ENCODE measurements at regions not wholly inside any gene's neighbourhood (a gene's known extent, or its start where the extent isn't known, plus 50 kb on each side); places are given as distances from the start of the nearest gene placed in this dataset.

DNA sequence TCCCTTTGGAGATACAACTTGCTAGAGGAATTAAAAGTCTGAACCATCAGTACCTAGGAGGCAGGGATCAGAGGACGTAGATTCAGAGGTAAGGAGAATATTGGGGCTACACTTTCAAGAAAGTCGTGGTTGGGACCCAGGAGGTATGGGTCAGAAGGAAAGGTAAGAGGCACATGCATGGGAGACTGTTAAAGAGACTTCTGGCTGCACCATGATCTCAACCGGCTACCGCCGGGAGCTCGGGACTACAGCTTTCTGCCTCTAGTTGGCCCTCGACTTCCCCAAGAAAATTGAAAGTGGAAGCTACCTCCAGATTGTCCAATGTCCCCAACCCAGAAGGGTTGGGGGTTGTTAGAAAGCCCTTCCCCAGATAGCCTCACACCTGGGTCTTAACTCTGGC lies 355.7 kb upstream of the TMPRSS15 start:
- Histone ChIP-seq H3K36me3 (no peaks in the 10 kb centered on the region), H3K27ac (no peak overlapping the region), H3K9me3 (peaks cover 0 to 29% (median 0%) of the 10 kb centered on the region in 8 donors), H3K4me3 (no peak overlapping the region), H3K4me1 (no peaks in the 10 kb centered on the region), H3K27me3 (replicated peaks in 1 of 7) (no peaks in the 10 kb centered on the region)
- intact Hi-C loops (cut with DNase I; ENCODE audit: low total_unique reads): no loop called here
- WGBS, 5 donors: 79 to 85% (median 81%) methylated on average over 7 of the region's 7 CpGs
- DNase-seq: no peak
- TF ChIP-seq POLR2AphosphoS5 (IDR thresholded peaks at IDR 0.05): no peak
- TF ChIP-seq, protein P1, sequence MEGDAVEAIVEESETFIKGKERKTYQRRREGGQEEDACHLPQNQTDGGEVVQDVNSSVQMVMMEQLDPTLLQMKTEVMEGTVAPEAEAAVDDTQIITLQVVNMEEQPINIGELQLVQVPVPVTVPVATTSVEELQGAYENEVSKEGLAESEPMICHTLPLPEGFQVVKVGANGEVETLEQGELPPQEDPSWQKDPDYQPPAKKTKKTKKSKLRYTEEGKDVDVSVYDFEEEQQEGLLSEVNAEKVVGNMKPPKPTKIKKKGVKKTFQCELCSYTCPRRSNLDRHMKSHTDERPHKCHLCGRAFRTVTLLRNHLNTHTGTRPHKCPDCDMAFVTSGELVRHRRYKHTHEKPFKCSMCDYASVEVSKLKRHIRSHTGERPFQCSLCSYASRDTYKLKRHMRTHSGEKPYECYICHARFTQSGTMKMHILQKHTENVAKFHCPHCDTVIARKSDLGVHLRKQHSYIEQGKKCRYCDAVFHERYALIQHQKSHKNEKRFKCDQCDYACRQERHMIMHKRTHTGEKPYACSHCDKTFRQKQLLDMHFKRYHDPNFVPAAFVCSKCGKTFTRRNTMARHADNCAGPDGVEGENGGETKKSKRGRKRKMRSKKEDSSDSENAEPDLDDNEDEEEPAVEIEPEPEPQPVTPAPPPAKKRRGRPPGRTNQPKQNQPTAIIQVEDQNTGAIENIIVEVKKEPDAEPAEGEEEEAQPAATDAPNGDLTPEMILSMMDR (IDR thresholded peaks at IDR 0.05 in 8 of 11, conservative IDR thresholded peaks at IDR 0.05 in 3 of 11): no peak
- TF ChIP-seq POLR2A (IDR thresholded peaks at IDR 0.05): no peak

DNA sequence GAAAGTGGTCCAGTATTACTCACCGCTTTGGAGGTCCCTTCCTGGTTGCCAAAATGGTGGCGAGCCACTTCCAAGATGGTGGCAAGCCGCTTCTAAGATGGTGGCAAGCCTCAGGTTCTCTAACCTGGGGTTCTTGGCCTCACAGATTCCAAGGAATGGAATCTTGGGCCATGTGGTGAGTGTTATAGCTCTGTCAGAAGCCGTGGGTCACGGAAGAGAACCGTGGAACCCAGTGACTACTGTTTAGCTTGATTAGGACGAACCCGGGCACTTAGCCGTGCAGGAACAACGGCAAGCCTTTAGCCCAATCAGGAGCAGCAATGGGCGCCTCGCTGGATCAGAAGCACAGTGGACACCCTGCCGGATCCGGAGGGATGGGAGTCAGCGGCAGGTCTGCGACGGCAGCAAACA lies 356.2 kb upstream of the TMPRSS15 start:
- H3K36me3 ChIP-seq: no peaks in the 10 kb centered on the region
- H3K4me3 ChIP-seq: no peak overlapping the region
- TF ChIP-seq POLR2AphosphoS5 (IDR thresholded peaks at IDR 0.05) (no peak), POLR2A (IDR thresholded peaks at IDR 0.05) (no peak)
- TF ChIP-seq, protein P1 (IDR thresholded peaks at IDR 0.05 in 8 of 11, conservative IDR thresholded peaks at IDR 0.05 in 3 of 11): no peak
- H3K4me1 ChIP-seq: no peaks in the 10 kb centered on the region
- no peak overlapping the region for H3K27ac ChIP-seq
- DNase-seq: no peak
- 88 to 94% (median 92%) methylated on average over 17 of the region's 17 CpGs for WGBS, 5 donors
- peaks cover 0 to 24% (median 0%) of the 10 kb centered on the region in 8 donors for H3K9me3 ChIP-seq
- no peaks in the 10 kb centered on the region for H3K27me3 ChIP-seq (replicated peaks in 1 of 7)
- intact Hi-C loops (cut with DNase I; ENCODE audit: low total_unique reads): no loop called here

DNA sequence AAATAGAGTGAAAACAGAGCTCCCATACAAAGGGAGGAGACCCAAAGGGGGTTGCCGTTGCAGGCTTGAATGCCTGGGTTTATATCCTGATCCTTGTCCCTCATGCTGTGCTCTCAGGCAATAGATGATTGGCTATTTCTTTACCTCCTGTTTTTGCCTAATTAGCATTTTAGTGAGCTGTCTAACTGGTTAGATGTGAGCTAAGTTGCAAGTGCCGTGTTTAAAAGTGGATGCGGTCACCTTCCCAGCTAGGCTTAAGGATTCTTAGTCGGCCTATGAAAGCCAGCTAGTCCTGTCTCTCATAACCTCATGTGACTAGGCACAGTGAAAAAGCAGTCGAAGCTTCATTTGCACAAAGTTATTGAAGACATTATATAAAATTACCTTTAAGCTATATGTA lies 356.7 kb upstream of the TMPRSS15 start:
- Histone ChIP-seq H3K9me3 (peaks cover 0 to 24% (median 0%) of the 10 kb centered on the region in 8 donors), H3K4me3 (no peak overlapping the region), H3K27ac (no peak overlapping the region), H3K4me1 (no peaks in the 10 kb centered on the region), H3K27me3 (replicated peaks in 1 of 7) (no peaks in the 10 kb centered on the region), H3K36me3 (no peaks in the 10 kb centered on the region)
- DNase-seq: no peak
- WGBS, 5 donors: 82 to 94% (median 86%) methylated on average over 5 of the region's 5 CpGs
- intact Hi-C loops (cut with DNase I; ENCODE audit: low total_unique reads): no loop called here
- no peak for TF ChIP-seq POLR2A (IDR thresholded peaks at IDR 0.05)
- TF ChIP-seq, protein P1 (IDR thresholded peaks at IDR 0.05 in 8 of 11, conservative IDR thresholded peaks at IDR 0.05 in 3 of 11): no peak
- no peak for TF ChIP-seq POLR2AphosphoS5 (IDR thresholded peaks at IDR 0.05)

DNA sequence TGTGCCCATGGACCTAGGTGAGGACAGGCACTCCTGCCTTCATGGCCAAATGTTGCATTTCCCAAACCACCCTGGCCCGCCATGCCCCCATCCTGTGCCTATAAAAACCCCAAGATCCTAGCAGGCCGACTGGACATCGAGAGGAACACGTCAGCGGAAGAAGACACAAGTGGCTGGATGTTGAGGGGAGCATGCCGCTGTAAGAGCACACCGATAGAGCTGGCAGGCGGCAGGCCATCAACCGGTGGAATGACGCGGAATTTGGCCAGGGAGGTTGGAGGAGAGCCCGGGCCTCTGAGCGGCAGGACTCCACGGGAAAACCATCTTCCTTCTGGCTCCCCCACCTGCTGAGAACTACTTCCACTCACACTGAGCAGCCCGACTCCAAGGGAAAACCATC lies 361.1 kb upstream of the TMPRSS15 start:
- Histone ChIP-seq H3K4me3 (no peak overlapping the region), H3K4me1 (no peaks in the 10 kb centered on the region), H3K27ac (no peak overlapping the region), H3K36me3 (no peaks in the 10 kb centered on the region), H3K27me3 (replicated peaks in 1 of 7) (no peaks in the 10 kb centered on the region), H3K9me3 (peaks cover 0 to 11% (median 0%) of the 10 kb centered on the region in 8 donors)
- TF ChIP-seq, protein P1 (IDR thresholded peaks at IDR 0.05 in 8 of 11, conservative IDR thresholded peaks at IDR 0.05 in 3 of 11): no peak
- intact Hi-C loops (cut with DNase I; ENCODE audit: low total_unique reads): no loop called here
- 90 to 95% (median 93%) methylated on average over 14 to 15 of the region's 15 CpGs for WGBS, 5 donors
- DNase-seq: no peak
